ENCODE measurements at regions not wholly inside any gene's neighbourhood (a gene's known extent, or its start where the extent isn't known, plus 50 kb on each side); places are given as distances from the start of the nearest gene placed in this dataset.

DNA sequence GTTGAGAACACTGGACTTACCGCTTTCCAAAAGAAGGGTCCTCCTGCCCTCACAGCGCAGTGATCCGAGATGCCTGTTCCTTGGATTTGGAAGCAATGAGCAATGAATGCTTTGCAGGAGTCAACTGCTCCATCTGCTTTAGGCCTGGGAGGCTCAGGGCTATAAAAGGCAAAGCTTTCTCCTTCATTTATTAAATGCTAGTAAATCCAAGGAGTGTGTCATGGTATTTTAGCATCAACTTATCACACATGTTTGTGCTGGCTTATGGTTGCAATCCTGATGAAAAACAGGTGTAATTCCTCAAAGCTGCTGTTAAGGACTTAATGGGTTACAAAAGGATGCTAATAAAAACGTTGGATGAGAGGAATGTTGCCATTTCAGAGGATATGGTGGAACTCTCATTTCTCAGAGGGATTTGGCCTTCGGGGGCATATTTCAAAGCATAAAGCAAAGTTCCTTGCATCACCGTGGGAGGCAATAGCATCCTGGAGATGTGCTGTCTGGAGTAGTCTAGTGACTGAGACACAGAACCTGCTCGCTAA, 158.5 kb upstream of the TPM1 start:
- TF ChIP-seq EP300 (IDR thresholded peaks at IDR 0.05; ENCODE audit: borderline replicate concordance), result no peak
- no peak for TF ChIP-seq CEBPB (IDR thresholded peaks at IDR 0.05)
- no peak for TF ChIP-seq FOXM1 (IDR thresholded peaks at IDR 0.05; ENCODE audit: borderline replicate concordance, low read depth)
- no peak for TF ChIP-seq ZBTB7A (IDR thresholded peaks at IDR 0.05; ENCODE audit: low read depth)
- no peak for TF ChIP-seq CREB1 (IDR thresholded peaks at IDR 0.05; ENCODE audit: low read depth)
- TF ChIP-seq TCF12 (IDR thresholded peaks at IDR 0.05; ENCODE audit: low read depth), result no peak

DNA sequence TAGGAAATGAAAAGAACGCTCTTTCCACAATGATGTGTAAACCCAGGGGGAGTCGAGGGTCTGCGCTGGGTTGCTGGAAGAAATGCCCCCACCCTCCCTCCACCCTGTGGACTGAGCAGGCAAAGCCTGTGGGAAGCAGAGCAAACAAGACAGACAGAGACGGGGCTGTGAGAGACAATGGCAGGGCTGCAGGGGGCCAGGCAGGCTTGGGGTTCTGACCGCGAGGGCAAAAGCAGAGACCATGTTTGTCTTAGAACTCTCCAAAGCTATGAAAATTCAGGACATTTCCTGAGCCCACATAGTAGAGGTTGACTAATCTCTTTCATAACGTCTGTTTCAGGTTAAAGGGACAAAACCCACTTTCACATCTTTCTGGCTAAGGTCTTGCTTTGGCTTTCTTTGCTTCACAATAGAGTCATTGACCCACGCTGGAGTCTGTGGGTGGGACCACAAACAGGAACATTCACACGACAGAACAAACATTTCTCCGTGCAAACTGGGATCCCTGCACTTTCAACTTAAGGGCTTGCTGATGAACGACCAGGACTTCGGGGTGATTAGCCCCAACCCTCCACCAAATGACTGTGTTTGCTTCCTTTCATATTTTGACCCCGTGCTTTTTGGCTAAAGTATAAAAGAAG, 156.0 kb upstream of the TPM1 start:
- TF ChIP-seq RAD21 (IDR thresholded peaks at IDR 0.05; ENCODE audit: low read depth) (no peak), CEBPB (IDR thresholded peaks at IDR 0.05) (no peak), FOXM1 (IDR thresholded peaks at IDR 0.05; ENCODE audit: borderline replicate concordance, low read depth) (no peak), EP300 (IDR thresholded peaks at IDR 0.05; ENCODE audit: borderline replicate concordance) (no peak)
- TF ChIP-seq, protein P1, sequence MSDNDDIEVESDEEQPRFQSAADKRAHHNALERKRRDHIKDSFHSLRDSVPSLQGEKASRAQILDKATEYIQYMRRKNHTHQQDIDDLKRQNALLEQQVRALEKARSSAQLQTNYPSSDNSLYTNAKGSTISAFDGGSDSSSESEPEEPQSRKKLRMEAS (IDR thresholded peaks at IDR 0.05), result no peak

DNA sequence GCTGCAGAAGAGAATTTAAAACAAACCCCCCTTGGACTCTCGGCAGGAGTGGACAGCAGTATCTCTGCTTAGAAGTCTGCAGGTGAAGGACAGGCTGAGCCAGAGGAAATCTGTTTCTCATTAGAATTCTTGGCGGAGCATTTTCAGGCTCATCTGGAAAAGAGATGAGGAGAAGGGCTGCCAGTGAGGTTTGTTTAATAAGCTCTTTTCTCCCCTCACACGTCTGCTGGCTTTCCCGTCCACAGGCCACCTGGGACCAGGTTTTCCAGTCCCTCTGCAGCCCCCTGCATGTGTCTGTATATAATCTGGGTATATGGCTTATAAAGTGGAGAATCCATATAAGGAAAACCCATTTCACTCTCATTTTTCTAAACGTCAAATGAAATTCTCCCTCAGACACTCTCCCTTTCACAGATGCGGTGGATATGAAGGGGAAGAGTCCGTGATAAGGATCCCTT, 155.4 kb upstream of the TPM1 start:
- TF ChIP-seq ZBTB7A (IDR thresholded peaks at IDR 0.05; ENCODE audit: low read depth) (no peak), EP300 (IDR thresholded peaks at IDR 0.05; ENCODE audit: borderline replicate concordance) (no peak), CREB1 (IDR thresholded peaks at IDR 0.05; ENCODE audit: low read depth) (no peak), NFIC (IDR thresholded peaks at IDR 0.05) (no peak), TEAD4 (IDR thresholded peaks at IDR 0.05) (no peak), TCF12 (IDR thresholded peaks at IDR 0.05; ENCODE audit: low read depth) (no peak), EGR1 (IDR thresholded peaks at IDR 0.05) (no peak), YY1 (IDR thresholded peaks at IDR 0.05; ENCODE audit: low read depth) (no peak), RAD21 (IDR thresholded peaks at IDR 0.05; ENCODE audit: low read depth) (no peak), TAF1 (IDR thresholded peaks at IDR 0.05; ENCODE audit: low read depth) (no peak)
- TF ChIP-seq, protein P2, sequence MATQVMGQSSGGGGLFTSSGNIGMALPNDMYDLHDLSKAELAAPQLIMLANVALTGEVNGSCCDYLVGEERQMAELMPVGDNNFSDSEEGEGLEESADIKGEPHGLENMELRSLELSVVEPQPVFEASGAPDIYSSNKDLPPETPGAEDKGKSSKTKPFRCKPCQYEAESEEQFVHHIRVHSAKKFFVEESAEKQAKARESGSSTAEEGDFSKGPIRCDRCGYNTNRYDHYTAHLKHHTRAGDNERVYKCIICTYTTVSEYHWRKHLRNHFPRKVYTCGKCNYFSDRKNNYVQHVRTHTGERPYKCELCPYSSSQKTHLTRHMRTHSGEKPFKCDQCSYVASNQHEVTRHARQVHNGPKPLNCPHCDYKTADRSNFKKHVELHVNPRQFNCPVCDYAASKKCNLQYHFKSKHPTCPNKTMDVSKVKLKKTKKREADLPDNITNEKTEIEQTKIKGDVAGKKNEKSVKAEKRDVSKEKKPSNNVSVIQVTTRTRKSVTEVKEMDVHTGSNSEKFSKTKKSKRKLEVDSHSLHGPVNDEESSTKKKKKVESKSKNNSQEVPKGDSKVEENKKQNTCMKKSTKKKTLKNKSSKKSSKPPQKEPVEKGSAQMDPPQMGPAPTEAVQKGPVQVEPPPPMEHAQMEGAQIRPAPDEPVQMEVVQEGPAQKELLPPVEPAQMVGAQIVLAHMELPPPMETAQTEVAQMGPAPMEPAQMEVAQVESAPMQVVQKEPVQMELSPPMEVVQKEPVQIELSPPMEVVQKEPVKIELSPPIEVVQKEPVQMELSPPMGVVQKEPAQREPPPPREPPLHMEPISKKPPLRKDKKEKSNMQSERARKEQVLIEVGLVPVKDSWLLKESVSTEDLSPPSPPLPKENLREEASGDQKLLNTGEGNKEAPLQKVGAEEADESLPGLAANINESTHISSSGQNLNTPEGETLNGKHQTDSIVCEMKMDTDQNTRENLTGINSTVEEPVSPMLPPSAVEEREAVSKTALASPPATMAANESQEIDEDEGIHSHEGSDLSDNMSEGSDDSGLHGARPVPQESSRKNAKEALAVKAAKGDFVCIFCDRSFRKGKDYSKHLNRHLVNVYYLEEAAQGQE (IDR thresholded peaks at IDR 0.05; ENCODE audit: low read depth), result no peak
- TF ChIP-seq, protein P3, sequence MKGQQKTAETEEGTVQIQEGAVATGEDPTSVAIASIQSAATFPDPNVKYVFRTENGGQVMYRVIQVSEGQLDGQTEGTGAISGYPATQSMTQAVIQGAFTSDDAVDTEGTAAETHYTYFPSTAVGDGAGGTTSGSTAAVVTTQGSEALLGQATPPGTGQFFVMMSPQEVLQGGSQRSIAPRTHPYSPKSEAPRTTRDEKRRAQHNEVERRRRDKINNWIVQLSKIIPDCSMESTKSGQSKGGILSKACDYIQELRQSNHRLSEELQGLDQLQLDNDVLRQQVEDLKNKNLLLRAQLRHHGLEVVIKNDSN (IDR thresholded peaks at IDR 0.05), result no peak
- TF ChIP-seq, protein P1 (IDR thresholded peaks at IDR 0.05), result no peak

DNA sequence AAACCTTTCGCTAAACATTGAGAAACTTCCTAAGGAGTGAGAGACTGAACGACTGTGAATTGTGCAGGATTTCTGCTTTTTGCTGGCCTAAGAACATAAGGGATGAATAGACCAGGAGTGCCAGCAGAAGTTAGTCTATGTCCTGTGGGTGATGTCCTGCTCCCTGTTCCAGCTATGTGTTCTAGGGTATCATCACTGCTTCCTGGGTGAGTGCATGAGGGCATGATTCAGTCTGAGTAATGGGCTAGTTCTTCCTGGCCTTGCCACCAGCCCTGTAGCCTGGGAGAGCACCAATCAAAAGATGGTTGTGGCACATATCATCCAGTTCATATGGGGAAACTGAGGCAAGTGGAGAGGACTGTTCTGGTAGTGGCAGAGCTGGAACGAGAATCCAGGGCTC, 153.9 kb upstream of the TPM1 start:
- TF ChIP-seq CEBPB (IDR thresholded peaks at IDR 0.05), result no peak
- TF ChIP-seq ZBTB7A (IDR thresholded peaks at IDR 0.05; ENCODE audit: low read depth), result no peak
- TF ChIP-seq, protein P2 (IDR thresholded peaks at IDR 0.05; ENCODE audit: low read depth), result no peak
- TF ChIP-seq YY1 (IDR thresholded peaks at IDR 0.05; ENCODE audit: low read depth), result no peak
- TF ChIP-seq TAF1 (IDR thresholded peaks at IDR 0.05; ENCODE audit: low read depth), result no peak

DNA sequence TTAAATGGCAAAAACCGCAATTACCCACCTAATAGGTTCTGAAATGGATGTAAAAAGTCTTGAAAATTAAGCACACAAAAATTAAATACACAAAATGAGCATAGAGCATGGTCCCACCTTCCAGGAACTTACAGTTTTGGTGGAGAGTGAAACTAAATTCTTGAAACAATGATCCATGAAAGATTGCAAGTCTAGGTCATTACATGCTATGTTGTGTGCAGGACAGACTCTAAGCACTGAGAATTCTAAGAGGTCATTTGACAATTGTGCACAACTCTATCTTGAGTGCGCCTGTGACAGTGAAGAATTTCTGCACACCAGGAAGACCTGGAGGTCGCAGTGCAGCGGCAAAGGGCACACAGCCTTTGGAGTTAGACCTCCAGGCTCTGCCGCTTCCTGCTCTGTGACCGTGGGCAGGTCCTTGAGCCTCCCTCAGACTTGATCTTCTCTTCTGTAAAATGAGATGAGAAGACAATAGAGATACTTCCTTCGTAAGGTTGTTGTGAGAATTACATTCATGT, 153.3 kb upstream of the TPM1 start:
- TF ChIP-seq CREB1 (IDR thresholded peaks at IDR 0.05; ENCODE audit: low read depth) (no peak), RAD21 (IDR thresholded peaks at IDR 0.05; ENCODE audit: low read depth) (no peak), CEBPB (IDR thresholded peaks at IDR 0.05) (no peak), EGR1 (IDR thresholded peaks at IDR 0.05) (no peak), FOXM1 (IDR thresholded peaks at IDR 0.05; ENCODE audit: borderline replicate concordance, low read depth) (no peak), YY1 (IDR thresholded peaks at IDR 0.05; ENCODE audit: low read depth) (no peak), ZBTB7A (IDR thresholded peaks at IDR 0.05; ENCODE audit: low read depth) (no peak), TCF12 (IDR thresholded peaks at IDR 0.05; ENCODE audit: low read depth) (no peak), TEAD4 (IDR thresholded peaks at IDR 0.05) (no peak), EP300 (IDR thresholded peaks at IDR 0.05; ENCODE audit: borderline replicate concordance) (no peak), TAF1 (IDR thresholded peaks at IDR 0.05; ENCODE audit: low read depth) (no peak), NFIC (IDR thresholded peaks at IDR 0.05) (no peak)
- TF ChIP-seq, protein P1 (IDR thresholded peaks at IDR 0.05), result no peak
- TF ChIP-seq, protein P2 (IDR thresholded peaks at IDR 0.05; ENCODE audit: low read depth), result no peak
- TF ChIP-seq, protein P3 (IDR thresholded peaks at IDR 0.05), result no peak
